Suprapubic skin (tissue), 4 donors: ENCODE measurements at regions not wholly inside any gene's neighbourhood (a gene's known extent, or its start where the extent isn't known, plus 50 kb on each side); places are given as distances from the start of the nearest gene placed in this dataset.

Experiments
- DNase-seq, 2 donors: peaks; one replicate each; pipeline ENCODE4 v3.0.0-alpha.2; 2019; ENCODE audit warnings: low spot score in 2 of 2
- H3K27ac ChIP-seq: fragments of 200-600 bp; sonication (generic); one replicate; pipeline ENCODE4 v1.5.1; 2019
- H3K27me3 ChIP-seq: fragments of 200-600 bp; sonication (generic); one replicate; pipeline ENCODE4 v1.5.1; 2019
- H3K36me3 ChIP-seq: fragments of 200-600 bp; sonication (generic); one replicate; pipeline ENCODE4 v1.5.1; 2019
- H3K4me1 ChIP-seq: fragments of 200-600 bp; sonication (generic); one replicate; pipeline ENCODE4 v1.5.1; 2019
- H3K4me3 ChIP-seq: fragments of 200-600 bp; sonication (generic); one replicate; pipeline ENCODE4 v1.5.1; 2019; ENCODE audit warnings: mild to moderate bottlenecking
- H3K9me3 ChIP-seq: fragments of 200-600 bp; sonication (generic); one replicate; pipeline ENCODE4 v1.5.1; 2019
- CTCF ChIP-seq, 2 donors: fragments of 200-600 bp in 1 of 2; fragments of 450-650 bp in 1 of 2; sonication (generic) in 1 of 2; IDR thresholded peaks; one replicate each; pipeline ENCODE4 v1.5.1; 2016 to 2019; ENCODE audit warnings: antibody characterized with exemption in 2 of 2, mild to moderate bottlenecking in 1 of 2, moderate library complexity in 1 of 2
- EP300 ChIP-seq: sonication (generic); formaldehyde crosslinking; IDR thresholded peaks from one replicate; pipeline ENCODE4 v1.6.1; 2017; ENCODE audit warnings: antibody characterized with exemption
- POLR2A ChIP-seq, 2 donors: fragments of 450-650 bp; IDR thresholded peaks; one replicate each; pipeline ENCODE4 v1.6.1; 2017; ENCODE audit warnings: antibody characterized with exemption in 2 of 2, mild to moderate bottlenecking in 2 of 2, moderate library complexity in 2 of 2
- POLR2AphosphoS5 ChIP-seq, 3 donors: sonication (generic); formaldehyde crosslinking; IDR thresholded peaks; one replicate each; pipeline ENCODE4 v1.6.1; 2017; ENCODE audit warnings: antibody characterized with exemption in 3 of 3
- WGBS: methylation state at CpG from one replicate; pipeline ENCODE4 v1.1.5; 2018; 5-methylcytosine and 5-hydroxymethylcytosine counted together

GRCh38 chr12:43143278-43143677 is 408.7 kb downstream of the ADAMTS20 start:
- H3K27me3 ChIP-seq: no peaks in the 10 kb centered on the region
- H3K4me1 ChIP-seq: no peaks in the 10 kb centered on the region
- no peaks in the 10 kb centered on the region for H3K9me3 ChIP-seq
- H3K27ac ChIP-seq: no peak overlapping the region
- DNase-seq: no peak
- no peaks in the 10 kb centered on the region for H3K36me3 ChIP-seq
- TF ChIP-seq EP300: no peak
- TF ChIP-seq POLR2AphosphoS5 (IDR thresholded peaks at IDR 0.05): no peak
- no peak for TF ChIP-seq CTCF (IDR thresholded peaks at IDR 0.05)
- no peak for TF ChIP-seq POLR2A (IDR thresholded peaks at IDR 0.05)
- no peak overlapping the region for H3K4me3 ChIP-seq

DNA sequence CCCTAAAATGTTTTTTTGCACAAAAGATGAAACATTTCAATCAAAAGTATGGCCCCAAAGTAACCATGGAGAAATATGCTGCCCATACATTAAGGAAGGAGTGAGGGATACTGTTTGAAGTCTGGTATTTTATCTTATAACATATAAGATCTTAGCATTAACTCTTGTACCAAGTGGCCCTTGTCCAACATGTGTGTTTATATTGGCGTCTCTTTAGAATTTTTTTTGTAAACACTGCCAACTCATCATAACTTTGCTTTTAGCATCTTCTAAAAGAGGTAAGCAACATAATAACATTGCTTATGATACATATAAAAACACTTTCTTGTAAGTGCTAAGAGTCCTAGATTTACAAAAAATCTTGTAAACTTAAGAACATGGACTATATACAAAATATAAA is 419.7 kb downstream of the ADAMTS20 start:
- no peak for TF ChIP-seq CTCF (IDR thresholded peaks at IDR 0.05)
- no peak for TF ChIP-seq EP300
- TF ChIP-seq POLR2AphosphoS5 (IDR thresholded peaks at IDR 0.05): no peak
- no peak for TF ChIP-seq POLR2A (IDR thresholded peaks at IDR 0.05)
- H3K27me3 ChIP-seq: no peaks in the 10 kb centered on the region
- no peaks in the 10 kb centered on the region for H3K9me3 ChIP-seq
- WGBS: 44% methylated on average over 1 of the region's 1 CpG
- no peaks in the 10 kb centered on the region for H3K36me3 ChIP-seq
- H3K27ac ChIP-seq: no peak overlapping the region
- no peaks in the 10 kb centered on the region for H3K4me1 ChIP-seq
- no peak for DNase-seq
- no peak overlapping the region for H3K4me3 ChIP-seq

GRCh38 chr12:43131301-43131700 is 420.7 kb downstream of the ADAMTS20 start:
- no peaks in the 10 kb centered on the region for H3K27me3 ChIP-seq
- no peak overlapping the region for H3K27ac ChIP-seq
- 100% methylated on average over 1 of the region's 1 CpG for WGBS
- no peaks in the 10 kb centered on the region for H3K9me3 ChIP-seq
- H3K4me3 ChIP-seq: no peak overlapping the region
- DNase-seq: no peak
- H3K4me1 ChIP-seq: no peaks in the 10 kb centered on the region
- TF ChIP-seq POLR2AphosphoS5 (IDR thresholded peaks at IDR 0.05) (no peak), POLR2A (IDR thresholded peaks at IDR 0.05) (no peak), CTCF (IDR thresholded peaks at IDR 0.05) (no peak), EP300 (no peak)
- no peaks in the 10 kb centered on the region for H3K36me3 ChIP-seq

GRCh38 chr12:43127886-43128549 is 424.0 kb downstream of the ADAMTS20 start:
- WGBS: 93% methylated on average over 3 of the region's 3 CpGs
- DNase-seq: no peak

More at GRCh38 chr12:43127886-43128549, 424.0 kb downstream of the ADAMTS20 start:
- no peaks in the 10 kb centered on the region for H3K36me3 ChIP-seq
- H3K4me3 ChIP-seq: no peak overlapping the region
- H3K4me1 ChIP-seq: no peaks in the 10 kb centered on the region
- TF ChIP-seq EP300 (no peak), CTCF (IDR thresholded peaks at IDR 0.05) (no peak), POLR2AphosphoS5 (IDR thresholded peaks at IDR 0.05) (no peak), POLR2A (IDR thresholded peaks at IDR 0.05) (no peak)
- no peak overlapping the region for H3K27ac ChIP-seq
- no peaks in the 10 kb centered on the region for H3K9me3 ChIP-seq
- no peaks in the 10 kb centered on the region for H3K27me3 ChIP-seq
